PC-3 (cell line): ENCODE measurements at regions not wholly inside any gene's neighbourhood (a gene's known extent, or its start where the extent isn't known, plus 50 kb on each side); places are given as distances from the start of the nearest gene placed in this dataset.

Experiments
- CTCF ChIP-seq: fragments of 300-600 bp; sonication (generic); conservative IDR thresholded peaks from 2 replicates; pipeline ENCODE4 v1.5.1; 2017; ENCODE audit warnings: antibody characterized with exemption, low read depth, mild to moderate bottlenecking, low read length
- EZH2 ChIP-seq: fragments of 300-600 bp; sonication (generic); IDR thresholded peaks from one replicate; pipeline ENCODE4 v1.6.1; 2017; ENCODE audit warnings: antibody characterized with exemption, mild to moderate bottlenecking, low read length; ENCODE audit not compliant: unreplicated experiment

GRCh38 chr3:74149466-74149865, 465.0 kb downstream of the CNTN3 start:
- TF ChIP-seq EZH2 (no peak), CTCF (no peak)
